Activated B cell treated with CpG ODN at 0.5 μM for 24 hours (primary cell): ENCODE measurements at regions not wholly inside any gene's neighbourhood (a gene's known extent, or its start where the extent isn't known, plus 50 kb on each side); places are given as distances from the start of the nearest gene placed in this dataset.

Source experiments
- ATAC-seq: fragments of 200-7000 bp; cut with Tn5 transposase; one replicate; pipeline ENCODE4 v1.10.0; 2021; ENCODE audit warnings: low read depth, mild to moderate bottlenecking, moderate library complexity
- CTCF ChIA-PET: fragments of 350-600 bp; sonication (Branson Sonifier 250); formaldehyde crosslinking; loops from one replicate; lab custom pipeline; 2021; ENCODE audit warnings: antibody characterized with exemption; lab: Charles Lee
- POLR2A ChIA-PET: fragments of 350-600 bp; sonication (Branson Sonifier 250); formaldehyde crosslinking; loops from one replicate; lab custom pipeline; 2021; ENCODE audit warnings: antibody characterized with exemption; lab: Charles Lee
- DNase-seq: peaks from one replicate; pipeline ENCODE4 v3.0.0; 2022
- H3K27ac Mint-ChIP-seq: one replicate; pipeline ENCODE4 v1.8.0; 2020; ENCODE audit warnings: mixed read lengths
- H3K27me3 Mint-ChIP-seq: one replicate; pipeline ENCODE4 v1.8.0; 2021; ENCODE audit warnings: mixed read lengths
- H3K36me3 Mint-ChIP-seq: one replicate; pipeline ENCODE4 v1.8.0; 2021; ENCODE audit warnings: low read depth, mixed read lengths
- H3K4me1 Mint-ChIP-seq: one replicate; pipeline ENCODE4 v1.8.0; 2021; ENCODE audit warnings: mixed read lengths
- H3K4me3 Mint-ChIP-seq: one replicate; pipeline ENCODE4 v1.8.0; 2020; ENCODE audit warnings: mild to moderate bottlenecking, mixed read lengths
- H3K9me3 Mint-ChIP-seq: one replicate; pipeline ENCODE4 v1.8.0; 2020; ENCODE audit warnings: mixed read lengths
- intact Hi-C: fragments of 100-400 bp; cut with micrococcal nuclease; formaldehyde crosslinking; loops from one replicate; pipeline ENCODE4 v1.15.1; 2024
- TF ChIP-seq, protein P1 (sequence below): fragments of 200-600 bp; IDR thresholded peaks from one replicate; pipeline ENCODE4 v1.8.0; 2022; ENCODE audit warnings: antibody characterized with exemption, mild to moderate bottlenecking

DNA sequence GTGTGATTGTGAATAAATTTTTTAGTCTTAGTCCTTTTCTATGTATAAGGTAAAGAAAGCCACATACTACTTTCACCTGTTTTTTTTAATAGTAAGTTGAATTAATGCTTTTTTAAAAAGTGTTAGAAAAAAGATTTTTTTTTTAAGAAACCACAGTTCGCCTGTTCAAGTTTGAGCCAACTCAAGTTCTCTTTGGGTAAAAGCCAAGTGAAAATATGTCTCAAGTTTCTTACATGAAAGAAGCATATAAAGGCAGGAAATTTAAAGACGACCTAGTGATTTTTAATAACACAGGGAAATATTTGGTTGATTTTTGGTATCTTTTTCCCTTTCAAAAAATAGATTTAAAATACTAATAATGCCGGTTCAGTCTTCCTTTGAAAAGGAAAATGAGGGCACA is 369.9 kb upstream of the NR3C2 start:
- H3K27me3 Mint-ChIP-seq = no peaks in the 10 kb centered on the region
- POLR2A ChIA-PET = no interaction called here
- TF ChIP-seq, protein P1, sequence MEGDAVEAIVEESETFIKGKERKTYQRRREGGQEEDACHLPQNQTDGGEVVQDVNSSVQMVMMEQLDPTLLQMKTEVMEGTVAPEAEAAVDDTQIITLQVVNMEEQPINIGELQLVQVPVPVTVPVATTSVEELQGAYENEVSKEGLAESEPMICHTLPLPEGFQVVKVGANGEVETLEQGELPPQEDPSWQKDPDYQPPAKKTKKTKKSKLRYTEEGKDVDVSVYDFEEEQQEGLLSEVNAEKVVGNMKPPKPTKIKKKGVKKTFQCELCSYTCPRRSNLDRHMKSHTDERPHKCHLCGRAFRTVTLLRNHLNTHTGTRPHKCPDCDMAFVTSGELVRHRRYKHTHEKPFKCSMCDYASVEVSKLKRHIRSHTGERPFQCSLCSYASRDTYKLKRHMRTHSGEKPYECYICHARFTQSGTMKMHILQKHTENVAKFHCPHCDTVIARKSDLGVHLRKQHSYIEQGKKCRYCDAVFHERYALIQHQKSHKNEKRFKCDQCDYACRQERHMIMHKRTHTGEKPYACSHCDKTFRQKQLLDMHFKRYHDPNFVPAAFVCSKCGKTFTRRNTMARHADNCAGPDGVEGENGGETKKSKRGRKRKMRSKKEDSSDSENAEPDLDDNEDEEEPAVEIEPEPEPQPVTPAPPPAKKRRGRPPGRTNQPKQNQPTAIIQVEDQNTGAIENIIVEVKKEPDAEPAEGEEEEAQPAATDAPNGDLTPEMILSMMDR = no peak
- H3K4me1 Mint-ChIP-seq = no peaks in the 10 kb centered on the region
- no peak for DNase-seq
- no peak for ATAC-seq
- H3K9me3 Mint-ChIP-seq = peaks cover 4% of the 10 kb centered on the region
- no peak overlapping the region for H3K27ac Mint-ChIP-seq
- no peaks in the 10 kb centered on the region for H3K36me3 Mint-ChIP-seq
- intact Hi-C loops = no loop called here
- H3K4me3 Mint-ChIP-seq = no peak overlapping the region
- CTCF ChIA-PET = no interaction called here

DNA sequence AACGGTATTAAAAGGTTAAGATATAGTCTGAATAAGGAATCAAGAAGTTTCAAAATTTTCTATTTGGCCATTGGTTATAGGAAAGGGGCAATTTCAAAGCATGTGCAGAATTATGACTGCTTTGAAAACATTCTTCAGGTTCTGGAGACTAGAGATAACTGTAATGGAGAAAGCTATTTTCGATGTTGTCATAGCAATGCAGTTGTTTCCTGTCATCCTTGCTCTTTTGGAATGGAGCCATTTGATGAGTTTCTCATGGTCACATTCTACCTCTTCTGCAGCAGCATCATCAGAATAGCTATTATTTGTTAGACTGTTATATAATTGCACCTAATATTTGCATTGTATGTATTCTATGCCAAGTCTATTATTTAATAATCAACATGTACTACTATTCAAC is 368.2 kb upstream of the NR3C2 start:
- intact Hi-C loops = no loop called here
- ATAC-seq = no peak
- H3K4me1 Mint-ChIP-seq = no peaks in the 10 kb centered on the region
- POLR2A ChIA-PET = no interaction called here
- TF ChIP-seq, protein P1 = no peak
- no peak overlapping the region for H3K27ac Mint-ChIP-seq
- CTCF ChIA-PET = no interaction called here
- H3K36me3 Mint-ChIP-seq = no peaks in the 10 kb centered on the region
- DNase-seq = no peak
- no peaks in the 10 kb centered on the region for H3K27me3 Mint-ChIP-seq
- H3K4me3 Mint-ChIP-seq = no peak overlapping the region
- peaks cover 7% of the 10 kb centered on the region for H3K9me3 Mint-ChIP-seq

DNA sequence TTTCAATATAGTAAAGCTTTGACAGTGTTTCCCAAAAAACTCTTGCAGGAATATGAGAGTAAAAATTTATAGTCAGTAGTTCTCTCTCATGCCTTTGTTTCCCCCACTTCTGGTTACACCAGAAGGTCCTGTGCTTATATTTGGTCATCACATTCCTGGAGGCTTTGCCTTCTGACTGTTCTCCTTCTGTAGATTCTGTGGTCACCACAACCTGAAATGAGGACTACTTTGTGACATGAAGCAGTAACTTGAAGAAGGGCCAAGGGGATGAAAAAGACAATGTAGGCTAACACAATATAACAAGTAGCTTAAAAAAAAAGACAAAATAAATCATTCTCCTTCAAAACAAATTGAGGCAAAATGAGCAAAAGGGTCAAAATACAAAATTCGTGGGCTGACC is 366.2 kb upstream of the NR3C2 start:
- DNase-seq (no peak), ATAC-seq (no peak)
- Mint-ChIP-seq H3K36me3 (no peaks in the 10 kb centered on the region), H3K9me3 (peaks cover 7% of the 10 kb centered on the region), H3K27ac (no peak overlapping the region), H3K4me3 (no peak overlapping the region), H3K27me3 (no peaks in the 10 kb centered on the region), H3K4me1 (no peaks in the 10 kb centered on the region)
- TF ChIP-seq, protein P1 = no peak
- CTCF ChIA-PET = no interaction called here
- POLR2A ChIA-PET = no interaction called here
- intact Hi-C loops = no loop called here

DNA sequence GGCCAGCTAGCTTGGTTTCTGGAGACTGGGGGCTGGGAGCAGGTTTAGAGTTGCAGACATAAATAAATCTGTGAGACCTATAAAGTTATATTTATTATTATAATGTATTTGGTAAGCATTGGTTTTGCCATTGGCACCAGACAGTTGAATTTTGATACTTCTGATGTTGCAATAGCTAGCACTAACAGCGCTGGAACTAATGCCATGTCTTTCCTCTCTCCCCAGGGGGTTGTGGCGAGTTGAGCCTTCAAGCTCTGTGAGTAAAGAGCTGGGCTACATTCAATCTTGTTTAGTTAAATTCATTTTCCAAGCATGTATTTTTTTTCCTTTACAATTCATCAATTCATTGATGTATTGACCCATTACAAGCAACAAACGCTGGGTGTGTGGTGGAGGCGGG is 358.7 kb upstream of the NR3C2 start:
- Mint-ChIP-seq H3K36me3 (no peaks in the 10 kb centered on the region), H3K4me3 (no peak overlapping the region), H3K27me3 (no peaks in the 10 kb centered on the region), H3K9me3 (no peaks in the 10 kb centered on the region), H3K4me1 (no peaks in the 10 kb centered on the region), H3K27ac (no peak overlapping the region)
- TF ChIP-seq, protein P1 = no peak
- intact Hi-C loops = no loop called here
- DNase-seq = no peak
- no peak for ATAC-seq
- ChIA-PET CTCF (no interaction called here), POLR2A (no interaction called here)

DNA sequence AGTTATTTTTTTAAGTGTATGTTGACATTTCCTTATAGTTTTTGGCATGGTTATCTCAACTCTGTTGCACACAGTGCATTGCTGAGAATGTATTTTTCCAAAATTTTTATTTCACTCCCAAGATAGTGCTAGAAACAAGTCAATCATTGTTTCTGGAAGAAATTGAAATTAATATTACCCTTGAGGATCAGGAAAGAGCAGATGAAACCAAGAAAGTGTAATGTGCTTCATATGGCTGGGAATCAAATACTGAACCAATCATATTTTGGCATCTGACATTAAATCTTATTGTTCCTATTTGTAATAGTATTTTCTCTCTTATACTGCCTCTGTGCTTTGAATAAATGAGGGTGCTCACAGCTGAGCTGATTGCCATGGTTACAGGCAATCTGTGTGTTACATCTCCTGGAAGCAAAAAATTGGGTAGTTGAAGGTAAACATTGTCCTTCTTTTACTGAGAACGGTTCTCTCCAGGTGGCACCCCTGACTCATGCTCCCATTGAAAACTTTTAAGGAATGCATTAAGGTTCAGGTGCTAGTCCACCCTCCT is 358.2 kb upstream of the NR3C2 start:
- intact Hi-C loops = no loop called here
- TF ChIP-seq, protein P1 = no peak

More for the DNA sequence above, 358.2 kb upstream of the NR3C2 start:
- Mint-ChIP-seq H3K36me3 (no peaks in the 10 kb centered on the region), H3K4me1 (no peaks in the 10 kb centered on the region), H3K4me3 (no peak overlapping the region), H3K9me3 (no peaks in the 10 kb centered on the region), H3K27ac (no peak overlapping the region), H3K27me3 (no peaks in the 10 kb centered on the region)
- CTCF ChIA-PET = no interaction called here
- DNase-seq = no peak
- no peak for ATAC-seq
- POLR2A ChIA-PET = no interaction called here
